WTC11 (cell line): ENCODE measurements at regions not wholly inside any gene's neighbourhood (a gene's known extent, or its start where the extent isn't known, plus 50 kb on each side); places are given as distances from the start of the nearest gene placed in this dataset.
"Not testable (repeated sequence)": the region's sequence is repeated elsewhere in the genome, so short reads cannot be mapped to it uniquely, and the experiment has no call there.

ENCODE experiments used
- ATF1 ChIP-seq: sonication (generic); formaldehyde crosslinking; IDR thresholded peaks from 2 replicates; pipeline ENCODE4 v1.8.1; 2023; ENCODE audit warnings: mild to moderate bottlenecking, moderate library complexity, missing genetic modification reagents
- CREB1 ChIP-seq: sonication (generic); formaldehyde crosslinking; IDR thresholded peaks from 2 replicates; pipeline ENCODE4 v1.8.0; 2023; ENCODE audit warnings: mild to moderate bottlenecking, missing genetic modification reagents
- ETV6 ChIP-seq: sonication (generic); formaldehyde crosslinking; IDR thresholded peaks from 2 replicates; pipeline ENCODE4 v1.8.1; 2022; ENCODE audit warnings: mild to moderate bottlenecking, missing genetic modification reagents
- SP1 ChIP-seq: sonication (generic); formaldehyde crosslinking; conservative IDR thresholded peaks from 2 replicates; pipeline ENCODE4 v1.8.1; 2022; ENCODE audit warnings: missing genetic modification reagents
- TEAD4 ChIP-seq: sonication (generic); formaldehyde crosslinking; IDR thresholded peaks from 2 replicates; pipeline ENCODE4 v1.8.0; 2022; ENCODE audit warnings: mild to moderate bottlenecking, missing genetic modification reagents
- ZNF138 ChIP-seq: sonication (generic); formaldehyde crosslinking; conservative IDR thresholded peaks from 2 replicates; pipeline ENCODE4 v1.8.1; 2022; ENCODE audit warnings: mild to moderate bottlenecking, moderate library complexity, missing genetic modification reagents
- ZNF263 ChIP-seq: sonication (generic); formaldehyde crosslinking; IDR thresholded peaks from 2 replicates; pipeline ENCODE4 v1.8.1; 2022; ENCODE audit warnings: low read depth, mild to moderate bottlenecking, moderate library complexity, missing genetic modification reagents
- ZNF317 ChIP-seq: sonication (generic); formaldehyde crosslinking; IDR thresholded peaks from 2 replicates; pipeline ENCODE4 v1.8.1; 2023; ENCODE audit warnings: low read depth, mild to moderate bottlenecking, moderate library complexity, missing genetic modification reagents, borderline replicate concordance
- TF ChIP-seq, protein P1 (sequence below): fragments of 200-600 bp; IDR thresholded peaks from 2 replicates; pipeline ENCODE4 v1.8.0; 2022; ENCODE audit warnings: antibody characterized with exemption
- TF ChIP-seq, protein P2 (sequence below): sonication (generic); formaldehyde crosslinking; IDR thresholded peaks from 2 replicates; pipeline ENCODE4 v1.8.1; 2023; ENCODE audit warnings: mild to moderate bottlenecking, missing genetic modification reagents
- TF ChIP-seq, protein P3 (sequence below): sonication (generic); formaldehyde crosslinking; IDR thresholded peaks from 2 replicates; pipeline ENCODE4 v1.8.1; 2022; ENCODE audit warnings: low read depth, missing genetic modification reagents, borderline replicate concordance
- TF ChIP-seq, protein P4 (sequence below): sonication (generic); formaldehyde crosslinking; IDR thresholded peaks from 2 replicates; pipeline ENCODE4 v1.8.0; 2022; ENCODE audit warnings: mild to moderate bottlenecking, missing genetic modification reagents
- TF ChIP-seq, protein P5 (sequence below): sonication (generic); formaldehyde crosslinking; IDR thresholded peaks from 2 replicates; pipeline ENCODE4 v1.8.0; 2022; ENCODE audit warnings: mild to moderate bottlenecking, missing genetic modification reagents

DNA sequence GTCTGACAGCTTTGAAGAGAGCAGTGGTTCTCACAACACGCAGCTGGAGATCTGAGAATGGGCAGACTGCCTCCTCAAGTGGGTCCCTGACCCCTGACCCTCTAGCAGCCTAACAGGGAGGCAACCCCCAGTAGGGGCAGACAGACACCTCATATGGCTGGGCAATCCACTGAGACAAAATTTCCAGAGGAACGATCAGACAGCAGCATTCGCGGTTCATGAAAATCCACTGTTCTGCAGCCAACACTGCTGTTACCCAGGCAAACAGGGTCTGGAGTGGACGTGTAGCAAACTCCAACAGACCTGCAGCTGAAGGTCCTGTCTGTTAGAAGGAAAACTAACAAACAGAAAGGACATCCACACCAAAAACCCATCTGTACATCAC is 212.1 kb downstream of the FOXD4L6 start:
- TF ChIP-seq, protein P1, sequence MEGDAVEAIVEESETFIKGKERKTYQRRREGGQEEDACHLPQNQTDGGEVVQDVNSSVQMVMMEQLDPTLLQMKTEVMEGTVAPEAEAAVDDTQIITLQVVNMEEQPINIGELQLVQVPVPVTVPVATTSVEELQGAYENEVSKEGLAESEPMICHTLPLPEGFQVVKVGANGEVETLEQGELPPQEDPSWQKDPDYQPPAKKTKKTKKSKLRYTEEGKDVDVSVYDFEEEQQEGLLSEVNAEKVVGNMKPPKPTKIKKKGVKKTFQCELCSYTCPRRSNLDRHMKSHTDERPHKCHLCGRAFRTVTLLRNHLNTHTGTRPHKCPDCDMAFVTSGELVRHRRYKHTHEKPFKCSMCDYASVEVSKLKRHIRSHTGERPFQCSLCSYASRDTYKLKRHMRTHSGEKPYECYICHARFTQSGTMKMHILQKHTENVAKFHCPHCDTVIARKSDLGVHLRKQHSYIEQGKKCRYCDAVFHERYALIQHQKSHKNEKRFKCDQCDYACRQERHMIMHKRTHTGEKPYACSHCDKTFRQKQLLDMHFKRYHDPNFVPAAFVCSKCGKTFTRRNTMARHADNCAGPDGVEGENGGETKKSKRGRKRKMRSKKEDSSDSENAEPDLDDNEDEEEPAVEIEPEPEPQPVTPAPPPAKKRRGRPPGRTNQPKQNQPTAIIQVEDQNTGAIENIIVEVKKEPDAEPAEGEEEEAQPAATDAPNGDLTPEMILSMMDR, result not testable (repeated sequence)
- not testable (repeated sequence) for TF ChIP-seq ATF1; ETV6 (CRISPR knock-in tag); TEAD4 (CRISPR knock-in tag); CREB1 (CRISPR knock-in tag); SP1 (CRISPR knock-in tag); ZNF263 (CRISPR knock-in tag); ZNF138 (CRISPR knock-in tag); ZNF317 (CRISPR knock-in tag)
- TF ChIP-seq, protein P2, sequence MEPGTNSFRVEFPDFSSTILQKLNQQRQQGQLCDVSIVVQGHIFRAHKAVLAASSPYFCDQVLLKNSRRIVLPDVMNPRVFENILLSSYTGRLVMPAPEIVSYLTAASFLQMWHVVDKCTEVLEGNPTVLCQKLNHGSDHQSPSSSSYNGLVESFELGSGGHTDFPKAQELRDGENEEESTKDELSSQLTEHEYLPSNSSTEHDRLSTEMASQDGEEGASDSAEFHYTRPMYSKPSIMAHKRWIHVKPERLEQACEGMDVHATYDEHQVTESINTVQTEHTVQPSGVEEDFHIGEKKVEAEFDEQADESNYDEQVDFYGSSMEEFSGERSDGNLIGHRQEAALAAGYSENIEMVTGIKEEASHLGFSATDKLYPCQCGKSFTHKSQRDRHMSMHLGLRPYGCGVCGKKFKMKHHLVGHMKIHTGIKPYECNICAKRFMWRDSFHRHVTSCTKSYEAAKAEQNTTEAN (CRISPR knock-in tag), result not testable (repeated sequence)
- TF ChIP-seq, protein P3, sequence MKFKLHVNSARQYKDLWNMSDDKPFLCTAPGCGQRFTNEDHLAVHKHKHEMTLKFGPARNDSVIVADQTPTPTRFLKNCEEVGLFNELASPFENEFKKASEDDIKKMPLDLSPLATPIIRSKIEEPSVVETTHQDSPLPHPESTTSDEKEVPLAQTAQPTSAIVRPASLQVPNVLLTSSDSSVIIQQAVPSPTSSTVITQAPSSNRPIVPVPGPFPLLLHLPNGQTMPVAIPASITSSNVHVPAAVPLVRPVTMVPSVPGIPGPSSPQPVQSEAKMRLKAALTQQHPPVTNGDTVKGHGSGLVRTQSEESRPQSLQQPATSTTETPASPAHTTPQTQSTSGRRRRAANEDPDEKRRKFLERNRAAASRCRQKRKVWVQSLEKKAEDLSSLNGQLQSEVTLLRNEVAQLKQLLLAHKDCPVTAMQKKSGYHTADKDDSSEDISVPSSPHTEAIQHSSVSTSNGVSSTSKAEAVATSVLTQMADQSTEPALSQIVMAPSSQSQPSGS (CRISPR knock-in tag), result not testable (repeated sequence)
- TF ChIP-seq, protein P4, sequence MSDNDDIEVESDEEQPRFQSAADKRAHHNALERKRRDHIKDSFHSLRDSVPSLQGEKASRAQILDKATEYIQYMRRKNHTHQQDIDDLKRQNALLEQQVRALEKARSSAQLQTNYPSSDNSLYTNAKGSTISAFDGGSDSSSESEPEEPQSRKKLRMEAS (CRISPR knock-in tag), result not testable (repeated sequence)
- TF ChIP-seq, protein P5, sequence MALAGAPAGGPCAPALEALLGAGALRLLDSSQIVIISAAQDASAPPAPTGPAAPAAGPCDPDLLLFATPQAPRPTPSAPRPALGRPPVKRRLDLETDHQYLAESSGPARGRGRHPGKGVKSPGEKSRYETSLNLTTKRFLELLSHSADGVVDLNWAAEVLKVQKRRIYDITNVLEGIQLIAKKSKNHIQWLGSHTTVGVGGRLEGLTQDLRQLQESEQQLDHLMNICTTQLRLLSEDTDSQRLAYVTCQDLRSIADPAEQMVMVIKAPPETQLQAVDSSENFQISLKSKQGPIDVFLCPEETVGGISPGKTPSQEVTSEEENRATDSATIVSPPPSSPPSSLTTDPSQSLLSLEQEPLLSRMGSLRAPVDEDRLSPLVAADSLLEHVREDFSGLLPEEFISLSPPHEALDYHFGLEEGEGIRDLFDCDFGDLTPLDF (CRISPR knock-in tag), result not testable (repeated sequence)
